Lower leg skin (tissue), 3 donors: ENCODE measurements at regions not wholly inside any gene's neighbourhood (a gene's known extent, or its start where the extent isn't known, plus 50 kb on each side); places are given as distances from the start of the nearest gene placed in this dataset.

Experiments
- CTCF ChIP-seq, 3 donors: fragments of 450-650 bp; IDR thresholded peaks; one replicate each; pipeline ENCODE4 v1.5.1; 2016; ENCODE audit warnings: antibody characterized with exemption in 3 of 3, mild to moderate bottlenecking in 3 of 3, moderate library complexity in 2 of 3
- POLR2A ChIP-seq, 2 donors: fragments of 450-650 bp; IDR thresholded peaks; one replicate each; pipeline ENCODE4 v1.6.1; 2016 to 2017; ENCODE audit warnings: antibody characterized with exemption in 2 of 2, mild to moderate bottlenecking in 1 of 2, moderate library complexity in 1 of 2

GRCh38 chr10:120205368-120206018 lies 251.5 kb upstream of the PLPP4 start:
- no peak for TF ChIP-seq POLR2A (IDR thresholded peaks at IDR 0.05)
- TF ChIP-seq CTCF (IDR thresholded peaks at IDR 0.05) = no peak
